Karpas-422 (cell line): ENCODE measurements at regions not wholly inside any gene's neighbourhood (a gene's known extent, or its start where the extent isn't known, plus 50 kb on each side); places are given as distances from the start of the nearest gene placed in this dataset.

Experiments
- DNase-seq: peaks from one replicate; pipeline ENCODE4 v3.0.0-alpha.2; 2015
- H2AFZ ChIP-seq: fragments of 200-600 bp; sonication (generic); 2 replicates; pipeline ENCODE4 v1.6.1; 2014; ENCODE audit warnings: antibody characterized with exemption, low read length, mixed read lengths
- H3K27ac ChIP-seq: fragments of 200-600 bp; sonication (generic); 2 replicates; pipeline ENCODE4 v1.5.1; 2014; ENCODE audit warnings: mild to moderate bottlenecking, low read length, moderate library complexity
- H3K27me3 ChIP-seq: fragments of 200-600 bp; sonication (generic); 2 replicates; pipeline ENCODE4 v1.6.1; 2014; ENCODE audit warnings: low read length, mixed read lengths
- H3K36me3 ChIP-seq: fragments of 200-600 bp; sonication (generic); 2 replicates; pipeline ENCODE4 v1.6.1; 2014; ENCODE audit warnings: low read length, mixed read lengths; ENCODE audit not compliant: insufficient read depth
- H3K4me1 ChIP-seq: fragments of 200-600 bp; sonication (generic); 2 replicates; pipeline ENCODE4 v1.6.1; 2014; ENCODE audit warnings: mild to moderate bottlenecking, low read length, mixed read lengths
- H3K4me2 ChIP-seq: fragments of 200-600 bp; sonication (generic); 2 replicates; pipeline ENCODE4 v1.6.1; 2014; ENCODE audit warnings: low read length, low read depth, mild to moderate bottlenecking; ENCODE audit not compliant: poor library complexity, severe bottlenecking
- H3K4me3 ChIP-seq: fragments of 200-600 bp; sonication (generic); 2 replicates; pipeline ENCODE4 v1.5.1; 2014; ENCODE audit warnings: mild to moderate bottlenecking, antibody characterized with exemption, low read length, mixed read lengths
- H3K79me2 ChIP-seq: fragments of 200-600 bp; sonication (generic); 2 replicates; pipeline ENCODE4 v1.6.1; 2014; ENCODE audit warnings: mild to moderate bottlenecking, low read length, mixed read lengths
- H3K9ac ChIP-seq: fragments of 200-600 bp; sonication (generic); 2 replicates; pipeline ENCODE4 v1.6.0; 2014; ENCODE audit warnings: low read length
- H3K9me2 ChIP-seq: fragments of 200-600 bp; sonication (generic), shearing (Covaris generic); replicated peaks from 2 replicates; pipeline ENCODE4 v1.6.0; 2014; ENCODE audit warnings: mild to moderate bottlenecking, low read length, moderate library complexity; ENCODE audit not compliant: insufficient read depth
- H3K9me3 ChIP-seq: fragments of 300-700, 200-600 bp; sonication (generic); 2 replicates; pipeline ENCODE4 v1.6.1; 2014; ENCODE audit warnings: low read length, mixed read lengths
- H4K20me1 ChIP-seq: fragments of 200-600 bp; sonication (generic); 2 replicates; pipeline ENCODE4 v1.6.1; 2014; ENCODE audit warnings: mild to moderate bottlenecking, antibody characterized with exemption, low read length, low read depth; ENCODE audit not compliant: insufficient read depth

DNA sequence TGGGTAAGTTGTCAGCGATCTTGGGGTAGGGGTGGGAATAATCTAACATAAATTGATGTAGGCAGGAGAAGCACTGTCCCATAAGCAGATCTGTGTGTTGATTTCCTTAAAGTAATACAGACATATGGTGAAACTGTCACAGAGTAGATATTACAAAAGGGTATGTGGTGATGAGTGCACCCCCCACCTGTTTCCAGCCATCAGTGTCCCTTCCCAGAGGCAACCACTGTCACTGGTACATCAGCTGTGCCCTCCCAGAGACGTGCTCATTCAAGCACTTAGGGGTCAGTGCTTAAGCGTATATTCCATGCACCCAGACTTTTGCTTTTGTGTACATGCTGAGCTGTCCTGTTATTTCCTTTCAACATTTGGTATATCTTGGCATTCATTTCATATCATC lies 94.3 kb upstream of the PITX1 start:
- Histone ChIP-seq H3K9me3 (no peaks in the 10 kb centered on the region), H3K4me2 (peak overlapping the region; percentile 74), H3K27me3 (no peaks in the 10 kb centered on the region), H3K79me2 (no peaks in the 10 kb centered on the region), H2AFZ (no peak overlapping the region), H3K9me2 (no peaks in the 10 kb centered on the region), H3K36me3 (no peaks in the 10 kb centered on the region), H4K20me1 (no peaks in the 10 kb centered on the region), H3K27ac (peak overlapping the region; percentile 98), H3K4me1 (peaks cover 81% of the 10 kb centered on the region), H3K9ac (no peak overlapping the region), H3K4me3 (no peak overlapping the region)
- no peak for DNase-seq

DNA sequence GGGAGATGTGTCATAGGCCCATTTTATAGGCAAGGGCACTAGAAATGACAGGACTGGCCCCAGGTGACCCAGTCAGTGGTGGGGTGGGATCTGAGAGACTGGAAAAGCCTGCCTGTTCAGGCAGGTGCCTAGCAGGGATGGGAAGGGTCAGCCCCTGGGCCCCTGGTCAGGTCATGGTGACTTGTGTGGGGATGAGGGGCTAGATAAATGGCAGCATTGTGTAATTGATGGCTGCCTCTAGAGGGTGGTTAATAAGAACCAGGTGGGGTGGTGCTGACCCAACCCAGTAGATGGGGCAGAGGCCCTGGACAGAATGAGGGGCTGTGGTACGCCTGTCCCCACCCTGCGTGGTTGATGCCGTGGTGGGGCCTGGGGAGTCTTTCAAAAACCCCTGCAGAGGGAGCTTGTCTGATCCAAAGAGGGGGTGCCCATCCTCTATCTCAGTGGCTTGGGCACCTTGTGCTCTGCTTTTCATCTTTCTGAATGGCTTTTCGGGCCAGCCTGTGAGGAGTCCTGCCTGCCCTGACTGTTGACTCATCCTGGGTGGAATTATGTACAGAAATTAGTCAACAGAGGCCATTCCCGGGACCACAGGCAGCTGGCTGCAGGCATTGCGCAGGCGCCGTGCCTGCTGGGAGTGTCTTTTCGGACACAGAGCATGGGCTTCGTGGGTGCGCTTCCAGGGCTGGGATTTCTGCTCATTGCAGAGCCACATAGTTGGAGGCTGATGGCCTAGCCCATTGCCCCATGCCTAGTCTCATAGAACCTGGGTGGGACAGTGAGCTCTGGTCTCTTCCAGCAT lies 93.6 kb upstream of the PITX1 start:
- Histone ChIP-seq H3K4me1 (peaks cover 89% of the 10 kb centered on the region), H2AFZ (no peak overlapping the region), H3K27ac (no peak overlapping the region), H3K4me3 (no peak overlapping the region), H3K27me3 (no peaks in the 10 kb centered on the region), H3K36me3 (no peaks in the 10 kb centered on the region), H3K9me2 (no peaks in the 10 kb centered on the region), H3K4me2 (no peak overlapping the region), H3K79me2 (no peaks in the 10 kb centered on the region), H3K9me3 (no peaks in the 10 kb centered on the region), H3K9ac (no peak overlapping the region), H4K20me1 (no peaks in the 10 kb centered on the region)
- no peak for DNase-seq

- Histone ChIP-seq H3K4me1 (peaks cover 93% of the 10 kb centered on the region), H3K4me3 (no peak overlapping the region), H3K27ac (no peak overlapping the region), H4K20me1 (no peaks in the 10 kb centered on the region), H3K79me2 (no peaks in the 10 kb centered on the region), H3K9me2 (no peaks in the 10 kb centered on the region), H3K36me3 (no peaks in the 10 kb centered on the region), H3K9me3 (no peaks in the 10 kb centered on the region), H3K4me2 (no peak overlapping the region), H3K9ac (no peak overlapping the region), H3K27me3 (no peaks in the 10 kb centered on the region), H2AFZ (no peak overlapping the region)
- no peak for DNase-seq
Observed at GRCh38 chr5:135126688-135127438, 92.8 kb upstream of the PITX1 start.

DNA sequence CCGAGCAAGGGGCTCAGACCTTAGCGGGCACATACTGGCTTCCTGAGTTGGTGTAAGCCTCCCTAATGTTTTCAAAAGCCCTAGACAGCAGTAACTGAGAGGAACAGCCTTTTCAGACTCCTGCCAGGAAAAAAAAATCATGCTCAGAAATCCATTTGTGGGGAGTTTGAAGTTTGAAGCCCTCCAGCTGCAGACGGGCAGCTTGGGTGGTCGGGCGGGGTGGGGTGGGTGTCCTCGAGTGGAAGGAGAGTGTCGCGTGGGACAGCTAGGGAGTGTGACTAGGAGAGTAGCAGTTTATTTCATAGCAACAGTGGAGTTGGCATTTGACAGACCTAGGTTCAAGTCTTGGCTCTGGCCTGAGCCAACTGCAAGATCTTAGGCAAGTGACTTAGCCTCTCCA lies 90.7 kb upstream of the PITX1 start:
- Histone ChIP-seq H3K9ac (peak overlapping the region; percentile 4; the same call in 1 of the 2 replicates), H3K4me2 (peak overlapping the region; percentile 54), H3K4me1 (peaks cover 92% of the 10 kb centered on the region), H3K27me3 (no peaks in the 10 kb centered on the region), H4K20me1 (no peaks in the 10 kb centered on the region), H3K79me2 (no peaks in the 10 kb centered on the region), H3K36me3 (no peaks in the 10 kb centered on the region; the same call in 1 of the 2 replicates), H3K27ac (no peak overlapping the region), H2AFZ (no peak overlapping the region), H3K4me3 (no peak overlapping the region), H3K9me2 (no peaks in the 10 kb centered on the region), H3K9me3 (no peaks in the 10 kb centered on the region)
- no peak for DNase-seq

DNA sequence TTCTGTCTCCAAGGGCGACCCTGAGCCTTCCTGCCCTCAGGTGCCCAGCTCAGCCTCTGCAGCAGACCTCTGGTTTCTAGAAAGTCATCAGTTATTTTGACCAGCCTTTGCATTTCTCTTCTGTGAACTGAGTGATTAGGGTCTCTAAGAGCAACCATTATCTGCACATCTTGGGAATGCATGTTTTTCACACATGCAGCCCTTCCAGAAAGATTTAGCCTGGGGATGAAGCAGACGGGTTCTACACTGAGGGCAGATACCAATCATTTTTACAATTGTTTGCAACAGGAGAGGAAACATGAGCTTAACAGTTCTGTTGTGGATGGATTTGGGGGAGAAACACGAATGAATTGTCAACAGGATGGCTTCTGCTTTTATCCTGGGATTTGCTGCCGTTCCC lies 90.1 kb upstream of the PITX1 start:
- no peaks in the 10 kb centered on the region for H3K9me2 ChIP-seq
- H3K4me3 ChIP-seq: no peak overlapping the region
- H3K27ac ChIP-seq: no peak overlapping the region
- no peaks in the 10 kb centered on the region for H3K27me3 ChIP-seq
- no peak overlapping the region for H2AFZ ChIP-seq
- H4K20me1 ChIP-seq: no peaks in the 10 kb centered on the region
- peak overlapping the region; percentile 4; the same call in 1 of the 2 replicates for H3K9ac ChIP-seq
- peak overlapping the region; percentile 54 for H3K4me2 ChIP-seq
- H3K9me3 ChIP-seq: no peaks in the 10 kb centered on the region
- H3K4me1 ChIP-seq: peaks cover 92% of the 10 kb centered on the region
- H3K79me2 ChIP-seq: no peaks in the 10 kb centered on the region
- H3K36me3 ChIP-seq: no peaks in the 10 kb centered on the region; the same call in 1 of the 2 replicates
- no peak for DNase-seq

GRCh38 chr5:135122797-135123196 lies 88.8 kb upstream of the PITX1 start:
- no peaks in the 10 kb centered on the region for H3K27me3 ChIP-seq
- H3K36me3 ChIP-seq: no peaks in the 10 kb centered on the region; the same call in 1 of the 2 replicates
- no peak overlapping the region for H2AFZ ChIP-seq
- peak overlapping the region; percentile 45; the same call in 1 of the 2 replicates for H3K9ac ChIP-seq
- H4K20me1 ChIP-seq: no peaks in the 10 kb centered on the region
- H3K79me2 ChIP-seq: no peaks in the 10 kb centered on the region
- H3K9me3 ChIP-seq: no peaks in the 10 kb centered on the region
- H3K9me2 ChIP-seq: no peaks in the 10 kb centered on the region
- DNase-seq: no peak
- peak overlapping the region; percentile 61 for H3K4me2 ChIP-seq
- no peak overlapping the region for H3K4me3 ChIP-seq
- H3K4me1 ChIP-seq: peaks cover 92% of the 10 kb centered on the region
- peak overlapping the region; percentile 75; the same call in 1 of the 2 replicates for H3K27ac ChIP-seq

- Histone ChIP-seq H3K9ac (0 out of 2 replicates have a peak overlapping the region, but pooled peaks have one; percentile 6), H3K4me3 (no peak overlapping the region), H4K20me1 (no peaks in the 10 kb centered on the region), H3K79me2 (no peaks in the 10 kb centered on the region), H3K4me2 (no peak overlapping the region), H3K4me1 (peaks cover 95% of the 10 kb centered on the region), H2AFZ (no peak overlapping the region), H3K27ac (peak overlapping the region; percentile 37; the same call in 1 of the 2 replicates), H3K27me3 (no peaks in the 10 kb centered on the region), H3K9me3 (no peaks in the 10 kb centered on the region), H3K36me3 (no peaks in the 10 kb centered on the region; the same call in 1 of the 2 replicates), H3K9me2 (no peaks in the 10 kb centered on the region)
- no peak for DNase-seq
Observed at GRCh38 chr5:135120951-135121350, 86.9 kb upstream of the PITX1 start.

GRCh38 chr5:135119481-135119880 lies 85.5 kb upstream of the PITX1 start:
- H2AFZ ChIP-seq: no peak overlapping the region
- no peak overlapping the region; the same call in 1 of the 2 replicates for H3K27ac ChIP-seq

More at GRCh38 chr5:135119481-135119880, 85.5 kb upstream of the PITX1 start:
- H3K79me2 ChIP-seq: no peaks in the 10 kb centered on the region
- H3K4me1 ChIP-seq: peaks cover 86% of the 10 kb centered on the region
- no peaks in the 10 kb centered on the region for H4K20me1 ChIP-seq
- no peaks in the 10 kb centered on the region for H3K27me3 ChIP-seq
- peak overlapping the region; percentile 16 for H3K4me2 ChIP-seq
- DNase-seq: peak; percentile 68
- H3K9me3 ChIP-seq: no peaks in the 10 kb centered on the region
- no peak overlapping the region for H3K9ac ChIP-seq
- no peak overlapping the region for H3K4me3 ChIP-seq
- H3K9me2 ChIP-seq: no peaks in the 10 kb centered on the region
- H3K36me3 ChIP-seq: no peaks in the 10 kb centered on the region; the same call in 1 of the 2 replicates
